H1 (cell line): ENCODE measurements at regions not wholly inside any gene's neighbourhood (a gene's known extent, or its start where the extent isn't known, plus 50 kb on each side); places are given as distances from the start of the nearest gene placed in this dataset.

Source experiments
- KDM5A ChIP-seq: fragments of 200-600 bp; IDR thresholded peaks from 2 replicates; pipeline ENCODE4 v1.7.1; 2012; ENCODE audit warnings: mild to moderate bottlenecking, low read length, inconsistent platforms, mixed read lengths
- RXRA ChIP-seq: IDR thresholded peaks from 2 replicates; pipeline ENCODE4 v1.6.1; 2011; ENCODE audit warnings: low read depth, mild to moderate bottlenecking, low read length, moderate library complexity; ENCODE audit not compliant: insufficient read depth
- SRF ChIP-seq: IDR thresholded peaks from 2 replicates; pipeline ENCODE4 v1.6.1; 2011; ENCODE audit warnings: mild to moderate bottlenecking, low read depth, low read length, moderate library complexity
- TEAD4 ChIP-seq: IDR thresholded peaks from 2 replicates; pipeline ENCODE4 v1.6.1; 2012; ENCODE audit warnings: low read depth, low read length, inconsistent platforms, mixed read lengths

DNA sequence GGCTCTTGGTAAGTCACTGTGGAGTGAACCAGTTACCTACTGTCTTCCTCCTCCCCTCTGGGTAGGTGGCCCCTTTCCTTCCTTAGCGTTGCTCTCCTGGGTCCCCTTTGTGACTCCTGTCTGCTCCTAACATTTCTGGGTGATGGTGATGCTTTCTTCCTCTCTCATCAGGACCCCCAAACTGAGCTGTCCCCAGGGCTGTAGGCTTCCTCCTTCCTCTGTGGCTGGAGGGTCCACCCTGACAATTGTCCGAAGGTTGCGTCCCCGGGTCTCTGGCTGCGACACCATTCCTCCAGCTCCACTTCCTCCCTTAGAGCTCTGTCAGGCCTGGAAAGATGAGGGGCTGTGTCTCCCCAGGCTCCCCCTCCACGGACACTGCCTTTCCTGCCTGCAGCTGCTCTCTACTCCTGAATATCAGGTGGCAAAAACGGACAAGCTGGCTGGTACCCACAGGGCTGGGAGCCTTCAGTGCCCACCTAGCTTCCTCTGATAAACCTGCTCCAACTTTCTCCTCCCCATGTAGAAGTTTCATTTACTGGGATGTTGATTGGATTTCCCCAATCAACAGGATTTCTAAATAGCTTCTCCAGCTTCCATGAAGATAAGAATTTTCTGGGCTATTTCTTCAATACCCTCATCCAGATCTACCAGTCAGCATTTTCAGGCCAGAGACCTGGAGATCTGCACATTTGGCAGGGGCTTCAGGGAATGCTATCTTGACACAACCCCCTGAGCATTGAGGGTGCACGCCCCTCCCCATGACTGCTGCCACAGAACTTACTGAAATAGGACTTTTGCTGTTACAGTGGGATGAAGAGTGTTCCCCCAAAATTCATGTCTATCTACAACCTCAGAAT, 506.5 kb downstream of the TCERG1L start (continued):
- TF ChIP-seq RXRA = no peak
- TF ChIP-seq TEAD4 = no peak
- TF ChIP-seq SRF = no peak
- TF ChIP-seq KDM5A = no peak
